ENCODE measurements at regions not wholly inside any gene's neighbourhood (a gene's known extent, or its start where the extent isn't known, plus 50 kb on each side); places are given as distances from the start of the nearest gene placed in this dataset.

DNA sequence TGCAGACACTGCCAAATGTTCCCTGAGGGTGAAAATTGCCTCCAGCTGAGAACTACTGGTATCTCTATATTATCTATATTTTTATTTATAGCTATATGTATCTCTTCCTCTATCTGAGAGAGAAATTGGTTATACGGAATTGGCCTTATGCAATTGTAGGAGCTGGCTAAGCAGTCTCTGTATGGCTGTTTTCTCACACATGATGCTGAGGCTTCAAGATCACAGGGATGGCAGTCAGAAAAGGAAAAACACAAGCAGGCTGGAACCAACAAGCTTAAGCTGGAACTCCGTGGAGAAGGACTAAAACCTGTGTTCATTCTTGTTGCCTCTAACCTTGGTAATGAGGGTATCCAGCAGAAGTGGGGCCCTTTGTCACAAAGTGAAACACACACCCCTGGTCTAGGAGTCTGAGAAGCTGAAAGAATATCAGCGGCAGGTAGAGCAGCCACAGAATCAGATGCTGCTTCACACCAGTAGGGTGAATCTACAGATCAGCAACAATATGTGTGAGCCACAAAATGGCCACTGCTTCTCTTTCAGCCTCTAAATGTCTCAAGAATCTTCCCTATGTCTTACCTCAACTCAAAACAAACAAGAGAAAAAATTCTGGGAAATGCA, 166.5 kb upstream of the PPP1R2C start:
- H4K12ac ChIP-seq (ENCODE audit: low read depth, low read length): no peak overlapping the region
- no peak overlapping the region for H3K23ac ChIP-seq (ENCODE audit: low read length)
- no peaks in the 10 kb centered on the region for H3K27me3 ChIP-seq (ENCODE audit: insufficient read depth, low read length)
- no peak overlapping the region for H2AK5ac ChIP-seq (ENCODE audit: low read length)
- no CpG with 5 or more reads among the region's 3 CpGs for WGBS (ENCODE audit: extremely low coverage, insufficient coverage, insufficient read length)
- H3K79me1 ChIP-seq (ENCODE audit: low read length): no peaks in the 10 kb centered on the region
- H3K14ac ChIP-seq (ENCODE audit: low read length): no peak overlapping the region
- no peak overlapping the region for H3K18ac ChIP-seq (ENCODE audit: low read length)
- H4K91ac ChIP-seq (ENCODE audit: low read depth, low read length): no peak overlapping the region
- no peak overlapping the region for H2BK12ac ChIP-seq (ENCODE audit: low read length)
- H3K9ac ChIP-seq (ENCODE audit: low read length): no peak overlapping the region
- no peak overlapping the region for H3K27ac ChIP-seq (ENCODE audit: low read depth, low read length)
- H3K4me1 ChIP-seq (ENCODE audit: control insufficient read depth in 1 of 2, insufficient read depth in 2 of 2, low read length in 2 of 2): no peaks in the 10 kb centered on the region
- H3K4me2 ChIP-seq (ENCODE audit: low read length): no peak overlapping the region
- H3K4me3 ChIP-seq (ENCODE audit: low read depth, low read length): no peak overlapping the region
- H3K79me2 ChIP-seq (ENCODE audit: control insufficient read depth, insufficient read depth, low read length, poor library complexity): no peaks in the 10 kb centered on the region
- H3K36me3 ChIP-seq (ENCODE audit: control insufficient read depth in 1 of 2, insufficient read depth in 2 of 2, low read length in 2 of 2): no peaks in the 10 kb centered on the region
- H2AFZ ChIP-seq (ENCODE audit: insufficient read depth, low read length, poor library complexity): no peak overlapping the region
- H4K8ac ChIP-seq (ENCODE audit: low read depth, low read length): no peak overlapping the region
- H3K4ac ChIP-seq (ENCODE audit: low read depth, low read length): no peak overlapping the region
- H2BK5ac ChIP-seq (ENCODE audit: low read depth, low read length, poor library complexity): no peak overlapping the region
- DNase-seq: no peak
- H3K9me3 ChIP-seq (ENCODE audit: insufficient read depth, low read depth, low read length): no peaks in the 10 kb centered on the region
- H2BK120ac ChIP-seq (ENCODE audit: insufficient read depth, low read length, poor library complexity): no peak overlapping the region

DNA sequence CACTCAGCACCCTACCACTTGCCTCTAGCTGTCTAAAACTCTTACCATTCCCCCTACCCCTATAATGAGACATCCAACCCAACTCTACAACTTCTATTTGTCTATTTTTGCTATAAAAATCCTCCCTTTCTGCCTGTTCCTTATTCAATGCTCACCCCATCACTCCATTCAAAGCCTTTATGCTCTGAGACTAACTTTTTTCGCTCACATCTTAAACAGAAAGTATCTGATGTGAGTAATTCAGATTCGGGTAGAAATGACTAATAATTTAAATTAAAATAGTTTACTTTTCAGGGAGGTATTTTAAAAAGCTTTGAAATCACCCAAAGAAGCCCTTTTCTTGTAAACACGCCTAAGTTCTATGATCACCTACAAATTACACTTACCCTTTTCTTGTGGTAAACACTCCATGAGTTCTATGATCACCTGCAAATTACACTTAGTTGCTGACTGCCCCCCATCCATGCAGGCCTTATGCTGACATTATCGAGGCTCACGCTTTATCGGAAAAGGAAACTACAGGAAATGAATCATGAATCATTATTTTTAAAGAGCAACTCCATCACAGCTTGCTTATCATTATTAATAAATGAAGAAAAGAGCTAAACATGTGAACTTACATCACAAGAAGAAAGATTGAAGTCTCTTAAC, 168.7 kb upstream of the PPP1R2C start:
- no peak overlapping the region for H3K4ac ChIP-seq (ENCODE audit: low read depth, low read length)
- H3K23ac ChIP-seq (ENCODE audit: low read length): no peak overlapping the region
- H2AFZ ChIP-seq (ENCODE audit: insufficient read depth, low read length, poor library complexity): no peak overlapping the region
- H3K9ac ChIP-seq (ENCODE audit: low read length): no peak overlapping the region
- H3K14ac ChIP-seq (ENCODE audit: low read length): no peak overlapping the region
- no peak overlapping the region for H4K12ac ChIP-seq (ENCODE audit: low read depth, low read length)
- H3K27ac ChIP-seq (ENCODE audit: low read depth, low read length): no peak overlapping the region
- no peak overlapping the region for H4K8ac ChIP-seq (ENCODE audit: low read depth, low read length)
- no peak overlapping the region for H3K18ac ChIP-seq (ENCODE audit: low read length)
- no peak overlapping the region for H2BK120ac ChIP-seq (ENCODE audit: insufficient read depth, low read length, poor library complexity)
- no CpG with 5 or more reads among the region's 6 CpGs for WGBS (ENCODE audit: extremely low coverage, insufficient coverage, insufficient read length)
- H3K36me3 ChIP-seq (ENCODE audit: control insufficient read depth in 1 of 2, insufficient read depth in 2 of 2, low read length in 2 of 2): no peaks in the 10 kb centered on the region
- no peak overlapping the region for H3K4me3 ChIP-seq (ENCODE audit: low read depth, low read length)
- H3K27me3 ChIP-seq (ENCODE audit: insufficient read depth, low read length): no peaks in the 10 kb centered on the region
- no peaks in the 10 kb centered on the region for H3K79me1 ChIP-seq (ENCODE audit: low read length)
- no peak for DNase-seq
- no peak overlapping the region for H4K91ac ChIP-seq (ENCODE audit: low read depth, low read length)
- no peaks in the 10 kb centered on the region for H3K79me2 ChIP-seq (ENCODE audit: control insufficient read depth, insufficient read depth, low read length, poor library complexity)
- no peak overlapping the region for H2AK5ac ChIP-seq (ENCODE audit: low read length)
- H2BK5ac ChIP-seq (ENCODE audit: low read depth, low read length, poor library complexity): no peak overlapping the region
- no peak overlapping the region for H2BK12ac ChIP-seq (ENCODE audit: low read length)
- H3K4me2 ChIP-seq (ENCODE audit: low read length): no peak overlapping the region
- H3K4me1 ChIP-seq (ENCODE audit: control insufficient read depth in 1 of 2, insufficient read depth in 2 of 2, low read length in 2 of 2): no peaks in the 10 kb centered on the region
- H3K9me3 ChIP-seq (ENCODE audit: insufficient read depth, low read depth, low read length): no peaks in the 10 kb centered on the region

DNA sequence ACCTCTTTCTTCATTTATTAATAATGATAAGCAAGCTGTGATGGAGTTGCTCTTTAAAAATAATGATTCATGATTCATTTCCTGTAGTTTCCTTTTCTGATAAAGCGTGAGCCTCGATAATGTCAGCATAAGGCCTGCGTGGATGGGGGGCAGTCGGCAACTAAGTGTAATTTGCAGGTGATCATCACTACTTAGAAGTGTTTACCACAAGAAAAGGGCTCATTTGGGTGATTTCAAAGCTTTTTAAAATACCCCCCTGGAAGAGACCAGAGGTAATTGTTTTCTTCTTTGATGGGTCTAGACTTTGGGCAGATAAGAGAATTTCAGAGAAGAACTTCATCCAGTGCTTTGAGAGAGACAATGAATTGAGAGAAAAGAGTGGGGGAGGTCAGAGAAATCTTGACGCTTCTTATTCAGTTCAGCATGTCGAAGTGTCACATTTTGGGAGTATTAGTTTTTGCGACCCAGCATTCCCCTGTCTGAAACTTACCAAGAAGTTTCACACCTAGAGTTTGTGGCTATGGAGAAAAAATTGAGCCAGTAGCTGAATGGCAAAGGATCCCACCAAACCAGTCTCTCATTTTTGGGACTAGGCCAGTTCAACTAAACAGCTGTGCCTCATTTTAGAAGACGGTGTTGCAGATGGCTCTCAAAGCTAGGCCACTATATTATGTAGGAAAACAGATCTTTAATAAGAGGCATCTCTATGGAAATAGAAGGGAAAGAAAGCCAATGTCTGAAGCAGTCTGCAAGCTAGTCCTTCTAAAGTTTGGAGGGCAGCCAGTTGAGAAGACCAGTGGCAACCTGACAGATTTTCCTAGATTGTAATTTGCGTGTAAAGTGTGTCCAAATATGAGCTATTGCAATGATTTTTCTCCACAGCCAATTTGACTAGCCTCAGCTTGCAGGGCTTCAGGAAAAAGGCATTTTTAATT, 171.0 kb upstream of the PPP1R2C start:
- Histone ChIP-seq H3K4ac (ENCODE audit: low read depth, low read length) (no peak overlapping the region), H2BK120ac (ENCODE audit: insufficient read depth, low read length, poor library complexity) (no peak overlapping the region), H3K18ac (ENCODE audit: low read length) (no peak overlapping the region), H2BK5ac (ENCODE audit: low read depth, low read length, poor library complexity) (no peak overlapping the region), H3K4me1 (ENCODE audit: control insufficient read depth in 1 of 2, insufficient read depth in 2 of 2, low read length in 2 of 2) (no peaks in the 10 kb centered on the region), H4K12ac (ENCODE audit: low read depth, low read length) (no peak overlapping the region), H3K9ac (ENCODE audit: low read length) (no peak overlapping the region), H3K9me3 (ENCODE audit: insufficient read depth, low read depth, low read length) (no peaks in the 10 kb centered on the region), H2AFZ (ENCODE audit: insufficient read depth, low read length, poor library complexity) (no peak overlapping the region), H2BK12ac (ENCODE audit: low read length) (no peak overlapping the region), H3K27ac (ENCODE audit: low read depth, low read length) (no peak overlapping the region), H3K23ac (ENCODE audit: low read length) (no peak overlapping the region), H4K91ac (ENCODE audit: low read depth, low read length) (no peak overlapping the region), H3K36me3 (ENCODE audit: control insufficient read depth in 1 of 2, insufficient read depth in 2 of 2, low read length in 2 of 2) (no peaks in the 10 kb centered on the region), H3K14ac (ENCODE audit: low read length) (no peak overlapping the region), H3K27me3 (ENCODE audit: insufficient read depth, low read length) (no peaks in the 10 kb centered on the region), H3K4me2 (ENCODE audit: low read length) (no peak overlapping the region), H3K4me3 (ENCODE audit: low read depth, low read length) (no peak overlapping the region), H3K79me1 (ENCODE audit: low read length) (no peaks in the 10 kb centered on the region), H3K79me2 (ENCODE audit: control insufficient read depth, insufficient read depth, low read length, poor library complexity) (no peaks in the 10 kb centered on the region), H2AK5ac (ENCODE audit: low read length) (no peak overlapping the region), H4K8ac (ENCODE audit: low read depth, low read length) (no peak overlapping the region)
- no CpG with 5 or more reads among the region's 9 CpGs for WGBS (ENCODE audit: extremely low coverage, insufficient coverage, insufficient read length)
- no peak for DNase-seq

DNA sequence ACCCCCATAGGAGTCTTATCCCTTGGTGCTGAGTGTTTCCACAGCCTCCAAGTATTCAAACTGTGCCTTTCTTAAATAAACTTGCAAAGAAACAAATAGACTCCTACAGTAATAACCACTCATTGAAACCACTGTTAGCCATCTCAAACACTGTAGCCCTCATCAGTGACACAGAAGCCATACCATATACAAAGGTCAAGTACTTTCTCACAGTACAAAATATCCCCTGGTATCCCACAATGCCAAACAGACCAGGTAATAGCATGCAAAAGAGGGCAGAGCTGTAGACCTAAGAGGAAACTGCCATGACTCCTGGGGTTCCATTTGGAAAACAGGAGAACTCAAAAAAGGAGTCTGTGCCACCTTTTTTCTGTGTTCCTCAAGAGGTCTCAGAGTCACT, 173.8 kb upstream of the PPP1R2C start:
- Histone ChIP-seq H2BK12ac (ENCODE audit: low read length) (no peak overlapping the region), H3K79me1 (ENCODE audit: low read length) (no peaks in the 10 kb centered on the region), H3K18ac (ENCODE audit: low read length) (no peak overlapping the region), H4K8ac (ENCODE audit: low read depth, low read length) (no peak overlapping the region), H3K4ac (ENCODE audit: low read depth, low read length) (no peak overlapping the region), H2AK5ac (ENCODE audit: low read length) (no peak overlapping the region), H3K9ac (ENCODE audit: low read length) (no peak overlapping the region), H3K27ac (ENCODE audit: low read depth, low read length) (no peak overlapping the region), H3K4me1 (ENCODE audit: control insufficient read depth in 1 of 2, insufficient read depth in 2 of 2, low read length in 2 of 2) (no peaks in the 10 kb centered on the region), H2BK120ac (ENCODE audit: insufficient read depth, low read length, poor library complexity) (no peak overlapping the region), H3K4me2 (ENCODE audit: low read length) (no peak overlapping the region), H3K9me3 (ENCODE audit: insufficient read depth, low read depth, low read length) (no peaks in the 10 kb centered on the region), H4K91ac (ENCODE audit: low read depth, low read length) (no peak overlapping the region), H3K23ac (ENCODE audit: low read length) (no peak overlapping the region), H3K4me3 (ENCODE audit: low read depth, low read length) (no peak overlapping the region), H4K12ac (ENCODE audit: low read depth, low read length) (no peak overlapping the region), H3K14ac (ENCODE audit: low read length) (no peak overlapping the region), H3K79me2 (ENCODE audit: control insufficient read depth, insufficient read depth, low read length, poor library complexity) (no peaks in the 10 kb centered on the region), H2AFZ (ENCODE audit: insufficient read depth, low read length, poor library complexity) (no peak overlapping the region), H3K27me3 (ENCODE audit: insufficient read depth, low read length) (no peaks in the 10 kb centered on the region), H2BK5ac (ENCODE audit: low read depth, low read length, poor library complexity) (no peak overlapping the region), H3K36me3 (ENCODE audit: control insufficient read depth in 1 of 2, insufficient read depth in 2 of 2, low read length in 2 of 2) (no peaks in the 10 kb centered on the region)
- no peak for DNase-seq

All from trophoblast cell (in vitro differentiated cells and primary cell).